ENCODE measurements at regions not wholly inside any gene's neighbourhood (a gene's known extent, or its start where the extent isn't known, plus 50 kb on each side); places are given as distances from the start of the nearest gene placed in this dataset.

- H3K4me2 ChIP-seq (ENCODE audit: low read depth, low read length): no peak overlapping the region
- H3K27ac ChIP-seq (ENCODE audit: low read length): no peak overlapping the region
- H3K27me3 ChIP-seq (replicated peaks; ENCODE audit: insufficient read depth, low read length): no peaks in the 10 kb centered on the region
- H3K9ac ChIP-seq (ENCODE audit: low read length): no peak overlapping the region
- TF ChIP-seq EZH2phosphoT487 (IDR thresholded peaks at IDR 0.05; ENCODE audit: low read length) (no peak), EZH2 (optimal IDR thresholded peaks at IDR 0.05; ENCODE audit: low read depth, low read length) (no peak)
- TF ChIP-seq, protein P1, sequence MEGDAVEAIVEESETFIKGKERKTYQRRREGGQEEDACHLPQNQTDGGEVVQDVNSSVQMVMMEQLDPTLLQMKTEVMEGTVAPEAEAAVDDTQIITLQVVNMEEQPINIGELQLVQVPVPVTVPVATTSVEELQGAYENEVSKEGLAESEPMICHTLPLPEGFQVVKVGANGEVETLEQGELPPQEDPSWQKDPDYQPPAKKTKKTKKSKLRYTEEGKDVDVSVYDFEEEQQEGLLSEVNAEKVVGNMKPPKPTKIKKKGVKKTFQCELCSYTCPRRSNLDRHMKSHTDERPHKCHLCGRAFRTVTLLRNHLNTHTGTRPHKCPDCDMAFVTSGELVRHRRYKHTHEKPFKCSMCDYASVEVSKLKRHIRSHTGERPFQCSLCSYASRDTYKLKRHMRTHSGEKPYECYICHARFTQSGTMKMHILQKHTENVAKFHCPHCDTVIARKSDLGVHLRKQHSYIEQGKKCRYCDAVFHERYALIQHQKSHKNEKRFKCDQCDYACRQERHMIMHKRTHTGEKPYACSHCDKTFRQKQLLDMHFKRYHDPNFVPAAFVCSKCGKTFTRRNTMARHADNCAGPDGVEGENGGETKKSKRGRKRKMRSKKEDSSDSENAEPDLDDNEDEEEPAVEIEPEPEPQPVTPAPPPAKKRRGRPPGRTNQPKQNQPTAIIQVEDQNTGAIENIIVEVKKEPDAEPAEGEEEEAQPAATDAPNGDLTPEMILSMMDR (IDR thresholded peaks at IDR 0.05; ENCODE audit: low read length): no peak
- no peaks in the 10 kb centered on the region for H3K4me1 ChIP-seq (ENCODE audit: low read length)
- H2AFZ ChIP-seq (ENCODE audit: low read length): no peak overlapping the region
- H3K9me2 ChIP-seq (replicated peaks; ENCODE audit: insufficient read depth, low read length): no peaks in the 10 kb centered on the region
- no peaks in the 10 kb centered on the region for H3F3A ChIP-seq (ENCODE audit: insufficient read depth, low read length)
- H3K4me3 ChIP-seq (ENCODE audit: low read length): no peak overlapping the region
- no peaks in the 10 kb centered on the region for H3K79me2 ChIP-seq (ENCODE audit: low read length)
- H4K20me1 ChIP-seq (ENCODE audit: insufficient read depth, low read length): no peaks in the 10 kb centered on the region
- no peaks in the 10 kb centered on the region for H3K9me3 ChIP-seq (replicated peaks; ENCODE audit: insufficient read depth, low read length)
- DNase-seq: no peak
- H3K36me3 ChIP-seq (replicated peaks; ENCODE audit: insufficient read depth, low read length): no peaks in the 10 kb centered on the region
Measured at GRCh38 chr1:239829535-239829934, 262.1 kb upstream of the FMN2 start.

- TF ChIP-seq EZH2 (optimal IDR thresholded peaks at IDR 0.05; ENCODE audit: low read depth, low read length) (no peak), EZH2phosphoT487 (IDR thresholded peaks at IDR 0.05; ENCODE audit: low read length) (no peak)
- TF ChIP-seq, protein P1 (IDR thresholded peaks at IDR 0.05; ENCODE audit: low read length): no peak
- 0 out of 2 replicates have a peak, but pooled peaks cover 3% of the 10 kb centered on the region for H3K36me3 ChIP-seq (replicated peaks; ENCODE audit: insufficient read depth, low read length)
- no peak for DNase-seq
Measured at GRCh38 chr1:239831577-239832355, 259.9 kb upstream of the FMN2 start.

GRCh38 chr1:239833723-239834122 is 258.0 kb upstream of the FMN2 start:
- TF ChIP-seq EZH2phosphoT487 (IDR thresholded peaks at IDR 0.05; ENCODE audit: low read length) (no peak), EZH2 (optimal IDR thresholded peaks at IDR 0.05; ENCODE audit: low read depth, low read length) (no peak)
- TF ChIP-seq, protein P1 (IDR thresholded peaks at IDR 0.05; ENCODE audit: low read length): no peak
- Histone ChIP-seq H3K27ac (ENCODE audit: low read length) (no peak overlapping the region), H3F3A (ENCODE audit: insufficient read depth, low read length) (no peaks in the 10 kb centered on the region), H3K27me3 (replicated peaks; ENCODE audit: insufficient read depth, low read length) (no peaks in the 10 kb centered on the region), H3K9ac (ENCODE audit: low read length) (no peak overlapping the region), H4K20me1 (ENCODE audit: insufficient read depth, low read length) (no peaks in the 10 kb centered on the region), H3K79me2 (ENCODE audit: low read length) (no peaks in the 10 kb centered on the region), H3K36me3 (replicated peaks; ENCODE audit: insufficient read depth, low read length) (0 out of 2 replicates have a peak, but pooled peaks cover 3% of the 10 kb centered on the region), H3K9me3 (replicated peaks; ENCODE audit: insufficient read depth, low read length) (no peaks in the 10 kb centered on the region), H3K4me3 (ENCODE audit: low read length) (no peak overlapping the region), H3K9me2 (replicated peaks; ENCODE audit: insufficient read depth, low read length) (no peaks in the 10 kb centered on the region), H3K4me1 (ENCODE audit: low read length) (no peaks in the 10 kb centered on the region), H2AFZ (ENCODE audit: low read length) (no peak overlapping the region), H3K4me2 (ENCODE audit: low read depth, low read length) (no peak overlapping the region)
- DNase-seq: no peak

More at GRCh38 chr1:239831577-239832355, 259.9 kb upstream of the FMN2 start:
- H3K4me2 ChIP-seq (ENCODE audit: low read depth, low read length): no peak overlapping the region
- H2AFZ ChIP-seq (ENCODE audit: low read length): no peak overlapping the region
- H3K9me2 ChIP-seq (replicated peaks; ENCODE audit: insufficient read depth, low read length): no peaks in the 10 kb centered on the region
- H3F3A ChIP-seq (ENCODE audit: insufficient read depth, low read length): no peaks in the 10 kb centered on the region
- no peaks in the 10 kb centered on the region for H3K4me1 ChIP-seq (ENCODE audit: low read length)
- no peaks in the 10 kb centered on the region for H4K20me1 ChIP-seq (ENCODE audit: insufficient read depth, low read length)
- H3K79me2 ChIP-seq (ENCODE audit: low read length): no peaks in the 10 kb centered on the region
- H3K27me3 ChIP-seq (replicated peaks; ENCODE audit: insufficient read depth, low read length): no peaks in the 10 kb centered on the region
- H3K9ac ChIP-seq (ENCODE audit: low read length): no peak overlapping the region
- no peak overlapping the region for H3K27ac ChIP-seq (ENCODE audit: low read length)
- H3K9me3 ChIP-seq (replicated peaks; ENCODE audit: insufficient read depth, low read length): no peaks in the 10 kb centered on the region
- H3K4me3 ChIP-seq (ENCODE audit: low read length): no peak overlapping the region
